Activated T-cell treated with anti-CD3 and anti-CD28 coated beads, Interleukin-2, amount 50 U/mL, for 24 hours (primary cell): ENCODE measurements at regions not wholly inside any gene's neighbourhood (a gene's known extent, or its start where the extent isn't known, plus 50 kb on each side); places are given as distances from the start of the nearest gene placed in this dataset.

ENCODE experiments used
- DNase-seq: peaks from one replicate; pipeline ENCODE4 v3.0.0-alpha.2; 2020
- H3K27ac Mint-ChIP-seq: 2 replicates; pipeline ENCODE4 v1.8.0; 2020; ENCODE audit warnings: mild to moderate bottlenecking, mixed read lengths
- H3K27me3 Mint-ChIP-seq: 2 replicates; pipeline ENCODE4 v1.8.0; 2020; ENCODE audit warnings: mixed read lengths
- H3K36me3 Mint-ChIP-seq: 2 replicates; pipeline ENCODE4 v1.8.0; 2020; ENCODE audit warnings: low read depth, mixed read lengths
- H3K4me1 Mint-ChIP-seq: 2 replicates; pipeline ENCODE4 v1.8.0; 2020; ENCODE audit warnings: low read depth, mixed read lengths
- H3K4me3 Mint-ChIP-seq: 2 replicates; pipeline ENCODE4 v1.8.0; 2020; ENCODE audit warnings: mild to moderate bottlenecking, moderate library complexity, mixed read lengths
- H3K9me3 Mint-ChIP-seq: 2 replicates; pipeline ENCODE4 v1.8.0; 2020; ENCODE audit warnings: mixed read lengths

DNA sequence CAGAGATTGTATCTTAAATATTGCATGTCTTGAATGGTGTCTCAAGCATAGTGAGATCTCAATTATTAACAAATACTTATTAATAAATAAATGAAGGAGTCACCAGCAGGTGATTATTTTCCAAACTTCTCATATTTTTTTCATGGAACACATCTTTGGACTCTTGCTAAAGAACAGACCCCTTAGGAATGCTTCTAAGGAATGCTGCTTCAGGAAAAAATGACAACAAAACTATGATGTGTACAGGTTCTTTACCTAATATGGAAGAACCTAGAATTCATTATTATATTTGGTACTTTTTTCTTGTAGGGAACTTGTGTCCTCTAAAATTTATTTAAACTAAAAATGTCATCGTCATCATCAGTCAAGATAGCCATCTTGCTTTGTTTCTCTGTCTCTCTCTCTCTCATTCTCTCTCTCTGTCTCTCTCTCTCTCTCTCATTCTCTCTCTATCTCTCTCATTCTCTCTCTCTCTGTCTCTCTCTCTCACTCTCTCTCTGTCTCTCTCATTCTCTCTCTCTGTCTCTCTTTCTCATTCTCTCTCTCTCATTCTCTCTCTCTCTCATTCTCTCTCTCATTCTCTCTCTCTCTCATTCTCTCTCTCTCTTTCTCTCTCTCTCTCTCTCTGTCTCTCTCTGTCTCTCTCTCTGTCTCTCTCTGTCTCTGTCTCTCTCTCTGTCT, 63.0 kb upstream of the ETS2 start:
- Mint-ChIP-seq H3K9me3 (no peaks in the 10 kb centered on the region), H3K4me3 (no peak overlapping the region), H3K36me3 (no peaks in the 10 kb centered on the region), H3K4me1 (peaks cover 20% of the 10 kb centered on the region), H3K27ac (no peak overlapping the region), H3K27me3 (no peaks in the 10 kb centered on the region)
- no peak for DNase-seq

DNA sequence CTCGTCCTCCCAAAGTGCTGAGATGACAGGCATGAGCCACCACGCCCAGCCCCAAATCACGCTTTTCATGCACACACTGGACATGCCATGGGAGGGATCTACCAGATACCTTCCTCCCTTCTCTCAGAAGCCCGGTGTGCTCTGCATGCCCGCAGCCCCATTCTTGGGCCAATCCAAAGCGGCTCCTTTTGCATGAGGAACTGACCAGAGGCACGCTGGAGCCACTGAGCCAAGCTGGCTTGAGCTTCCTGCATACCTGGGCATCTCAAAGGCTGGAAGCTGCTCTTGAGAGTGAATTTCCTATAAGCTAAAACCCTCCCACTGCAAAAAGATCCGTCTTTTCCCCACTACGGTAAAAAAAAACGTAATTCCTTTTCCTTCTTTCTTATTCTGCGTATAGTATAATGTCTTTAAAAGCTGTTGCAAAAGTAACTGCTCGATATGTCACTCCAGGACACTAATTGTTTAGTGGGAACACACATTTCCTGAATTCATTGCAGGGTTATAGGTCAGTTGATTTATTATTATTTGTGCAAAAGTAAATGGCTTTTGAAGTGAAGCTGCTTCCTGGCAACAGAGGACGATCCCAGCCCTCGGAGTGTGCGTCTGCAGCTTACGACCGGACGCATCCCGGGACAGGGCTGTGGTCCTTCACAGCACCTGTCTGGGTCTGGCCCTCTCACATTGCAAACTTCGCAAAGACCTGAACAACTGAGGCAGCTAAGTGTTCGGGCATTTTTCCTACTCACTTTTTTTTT, 61.8 kb upstream of the ETS2 start:
- Mint-ChIP-seq H3K36me3 (no peaks in the 10 kb centered on the region), H3K9me3 (no peaks in the 10 kb centered on the region), H3K27me3 (no peaks in the 10 kb centered on the region), H3K27ac (no peak overlapping the region), H3K4me3 (no peak overlapping the region), H3K4me1 (peaks cover 20% of the 10 kb centered on the region)
- no peak for DNase-seq

DNA sequence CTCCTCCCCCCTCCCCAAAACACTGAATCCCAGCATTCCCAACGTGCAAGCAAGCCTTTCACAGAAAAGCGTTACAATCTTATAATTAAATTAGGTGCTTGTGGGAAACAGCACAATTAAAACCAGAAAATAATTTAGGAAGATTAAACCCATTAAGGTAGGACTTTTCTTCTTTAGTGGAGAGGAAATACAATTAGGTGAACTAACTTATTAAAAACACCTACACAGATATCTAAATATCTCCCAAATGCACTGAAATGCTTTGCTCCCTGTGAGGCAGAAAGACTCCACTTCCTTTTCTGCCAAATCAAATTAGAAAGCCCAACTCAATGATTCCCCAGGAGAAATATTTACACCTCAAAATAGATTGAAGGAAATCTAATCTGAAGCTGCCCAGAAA, 60.9 kb upstream of the ETS2 start:
- H3K9me3 Mint-ChIP-seq: no peaks in the 10 kb centered on the region
- no peak overlapping the region for H3K4me3 Mint-ChIP-seq
- H3K27me3 Mint-ChIP-seq: no peaks in the 10 kb centered on the region
- peaks cover 20% of the 10 kb centered on the region for H3K4me1 Mint-ChIP-seq
- H3K27ac Mint-ChIP-seq: no peak overlapping the region
- DNase-seq: no peak
- H3K36me3 Mint-ChIP-seq: no peaks in the 10 kb centered on the region

DNA sequence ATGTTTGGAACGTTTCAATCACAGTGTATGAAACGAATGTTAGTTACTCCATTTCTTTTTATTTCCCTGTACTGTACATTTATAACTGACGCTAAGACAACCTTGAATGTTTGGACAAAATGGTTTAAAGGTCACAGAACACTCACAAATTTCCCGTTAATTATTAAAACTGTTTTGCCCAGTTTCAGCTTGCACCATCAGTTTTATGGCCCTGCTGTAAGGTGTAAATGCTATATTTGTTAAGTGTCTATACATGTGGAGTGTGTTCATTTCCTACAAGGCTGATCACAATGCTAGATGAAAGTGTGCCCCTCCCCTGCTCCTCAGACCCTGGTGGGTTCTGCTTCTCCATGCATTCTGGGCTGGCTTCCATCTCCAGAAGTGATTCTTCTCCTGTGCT, 57.9 kb upstream of the ETS2 start:
- Mint-ChIP-seq H3K9me3 (no peaks in the 10 kb centered on the region), H3K36me3 (no peaks in the 10 kb centered on the region), H3K27ac (no peak overlapping the region), H3K4me1 (no peaks in the 10 kb centered on the region), H3K27me3 (peaks cover 3% of the 10 kb centered on the region), H3K4me3 (no peak overlapping the region)
- no peak for DNase-seq

DNA sequence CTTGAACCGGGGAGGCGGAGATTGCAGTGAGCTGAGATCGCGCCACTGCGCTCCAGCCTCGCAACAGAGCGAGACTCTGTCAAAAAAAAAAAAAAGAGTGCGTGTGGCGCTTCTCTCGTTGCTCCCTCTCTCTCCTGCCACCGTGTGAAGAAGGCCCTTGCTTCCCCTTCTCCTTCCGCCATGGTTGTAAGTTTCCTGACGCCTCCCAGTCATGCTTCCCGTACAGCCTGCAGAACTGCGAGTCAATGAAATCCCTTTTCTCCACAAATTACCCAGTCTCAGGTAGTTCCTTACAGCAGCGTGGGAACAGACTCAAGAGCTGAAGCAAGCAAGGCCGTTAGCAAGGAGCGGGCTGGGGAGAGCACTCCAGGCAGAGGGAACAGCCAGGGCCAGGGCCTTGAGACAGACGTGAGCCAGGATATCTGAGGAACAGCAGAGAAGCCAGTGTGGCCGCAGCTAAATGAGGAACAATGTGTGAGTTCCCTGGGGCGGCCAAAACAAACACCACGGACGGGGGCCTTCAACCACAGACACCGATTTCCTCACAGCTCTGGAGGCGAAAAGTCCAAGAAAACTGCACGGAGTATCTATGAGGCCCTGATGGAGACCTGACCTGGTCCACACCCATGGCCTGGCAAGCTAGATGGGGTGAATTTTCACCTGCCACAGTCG, 54.2 kb upstream of the ETS2 start:
- no peaks in the 10 kb centered on the region for H3K9me3 Mint-ChIP-seq
- no peak overlapping the region for H3K27ac Mint-ChIP-seq
- no peaks in the 10 kb centered on the region for H3K36me3 Mint-ChIP-seq

GRCh38 chr21:38752051-38752505, 53.7 kb upstream of the ETS2 start:
- Mint-ChIP-seq H3K4me3 (no peak overlapping the region), H3K27ac (no peak overlapping the region), H3K4me1 (peaks cover 14% of the 10 kb centered on the region), H3K36me3 (no peaks in the 10 kb centered on the region), H3K9me3 (no peaks in the 10 kb centered on the region), H3K27me3 (peaks cover 3% of the 10 kb centered on the region)
- DNase-seq: no peak

More for the DNA sequence above, 54.2 kb upstream of the ETS2 start:
- Mint-ChIP-seq H3K4me1 (peaks cover 14% of the 10 kb centered on the region), H3K27me3 (peaks cover 3% of the 10 kb centered on the region), H3K4me3 (no peak overlapping the region)
- DNase-seq: no peak

- Mint-ChIP-seq H3K9me3 (no peaks in the 10 kb centered on the region), H3K4me3 (no peak overlapping the region), H3K27ac (no peak overlapping the region), H3K27me3 (peaks cover 3% of the 10 kb centered on the region), H3K4me1 (peaks cover 14% of the 10 kb centered on the region), H3K36me3 (no peaks in the 10 kb centered on the region)
- DNase-seq: no peak
Measured at GRCh38 chr21:38753114-38753513, 52.6 kb upstream of the ETS2 start.

DNA sequence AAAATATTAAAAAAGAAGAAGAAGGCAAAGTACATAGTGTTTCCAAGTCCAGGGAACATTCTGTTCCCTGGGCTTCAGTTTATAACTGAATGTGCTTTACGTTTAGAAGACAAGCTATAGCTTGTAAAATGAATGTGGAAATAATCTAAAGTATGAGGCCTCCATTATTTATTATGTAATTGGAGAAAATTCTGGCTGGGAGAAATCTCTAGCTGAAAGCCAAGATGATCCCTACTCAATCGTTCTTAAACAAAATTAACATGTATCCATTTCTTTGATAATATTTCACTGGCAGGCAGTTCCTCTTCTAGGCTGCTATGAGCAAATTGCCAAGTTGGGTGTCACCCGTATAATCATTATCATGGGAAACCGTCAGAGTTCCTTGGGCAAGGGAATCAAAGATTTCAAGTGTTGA, 52.2 kb upstream of the ETS2 start:
- H3K9me3 Mint-ChIP-seq: no peaks in the 10 kb centered on the region
- H3K36me3 Mint-ChIP-seq: no peaks in the 10 kb centered on the region
- H3K4me3 Mint-ChIP-seq: no peak overlapping the region
- peaks cover 14% of the 10 kb centered on the region for H3K4me1 Mint-ChIP-seq
- peaks cover 3% of the 10 kb centered on the region for H3K27me3 Mint-ChIP-seq
- DNase-seq: no peak
- no peak overlapping the region for H3K27ac Mint-ChIP-seq
